ENCODE measurements at regions not wholly inside any gene's neighbourhood (a gene's known extent, or its start where the extent isn't known, plus 50 kb on each side); places are given as distances from the start of the nearest gene placed in this dataset.

- no peak for DNase-seq
These were observed 77.3 kb upstream of the CDH5 start for GRCh38 chr16:66289051-66289680.

- DNase-seq: no peak
These were observed 78.6 kb upstream of the CDH5 start for GRCh38 chr16:66287926-66288325.

- no peak for DNase-seq
These were observed 79.1 kb upstream of the CDH5 start for GRCh38 chr16:66287416-66287815.

GRCh38 chr16:66286527-66286926, 80.0 kb upstream of the CDH5 start:
- no peak for DNase-seq

GRCh38 chr16:66278604-66279262, 87.8 kb upstream of the CDH5 start:
- DNase-seq: no peak

GRCh38 chr16:66278111-66278531, 88.4 kb upstream of the CDH5 start:
- DNase-seq: no peak

- DNase-seq: no peak
These were observed 89.0 kb upstream of the CDH5 start for GRCh38 chr16:66277311-66278070.

GRCh38 chr16:66275775-66276428, 90.6 kb upstream of the CDH5 start:
- no peak for DNase-seq

- no peak for DNase-seq
These were observed 92.0 kb upstream of the CDH5 start for GRCh38 chr16:66274335-66275110.

GRCh38 chr16:66273644-66274334, 92.7 kb upstream of the CDH5 start:
- DNase-seq: no peak

- DNase-seq: no peak
These were observed 93.4 kb upstream of the CDH5 start for GRCh38 chr16:66273053-66273452.

GRCh38 chr16:66272461-66272860, 94.0 kb upstream of the CDH5 start:
- DNase-seq: no peak

- DNase-seq: no peak
These were observed 95.1 kb upstream of the CDH5 start for GRCh38 chr16:66271074-66272060.

- DNase-seq: peak; percentile 32
These were observed 96.1 kb upstream of the CDH5 start for GRCh38 chr16:66270333-66270927.

GRCh38 chr16:66269617-66270332, 96.7 kb upstream of the CDH5 start:
- no peak for DNase-seq

GRCh38 chr16:66267292-66268014, 99.0 kb upstream of the CDH5 start:
- DNase-seq: no peak

GRCh38 chr16:66266436-66267291, 99.8 kb upstream of the CDH5 start:
- no peak for DNase-seq

GRCh38 chr16:66265556-66266141, 100.8 kb upstream of the CDH5 start:
- DNase-seq: no peak
